Neuron (in vitro differentiated cells): ENCODE measurements at regions not wholly inside any gene's neighbourhood (a gene's known extent, or its start where the extent isn't known, plus 50 kb on each side); places are given as distances from the start of the nearest gene placed in this dataset.

Source experiments
- H2AFZ ChIP-seq: one replicate; pipeline ENCODE4 v1.6.1; 2013; ENCODE audit warnings: low read depth, mild to moderate bottlenecking, inconsistent platforms, low read length, moderate library complexity
- H3K27me3 ChIP-seq: one replicate; pipeline ENCODE4 v1.6.1; 2013; ENCODE audit warnings: low read length; ENCODE audit not compliant: insufficient read depth
- H3K36me3 ChIP-seq: one replicate; pipeline ENCODE4 v1.6.1; 2013; ENCODE audit warnings: low read length; ENCODE audit not compliant: insufficient read depth
- H3K4me1 ChIP-seq: one replicate; pipeline ENCODE4 v1.6.1; 2013; ENCODE audit warnings: low read length; ENCODE audit not compliant: insufficient read depth
- H3K4me3 ChIP-seq: 2 replicates; pipeline ENCODE4 v1.5.1; 2013; ENCODE audit warnings: mild to moderate bottlenecking, low read length, moderate library complexity
- H3K9me3 ChIP-seq: one replicate; pipeline ENCODE4 v1.6.1; 2013; ENCODE audit warnings: low read length

DNA sequence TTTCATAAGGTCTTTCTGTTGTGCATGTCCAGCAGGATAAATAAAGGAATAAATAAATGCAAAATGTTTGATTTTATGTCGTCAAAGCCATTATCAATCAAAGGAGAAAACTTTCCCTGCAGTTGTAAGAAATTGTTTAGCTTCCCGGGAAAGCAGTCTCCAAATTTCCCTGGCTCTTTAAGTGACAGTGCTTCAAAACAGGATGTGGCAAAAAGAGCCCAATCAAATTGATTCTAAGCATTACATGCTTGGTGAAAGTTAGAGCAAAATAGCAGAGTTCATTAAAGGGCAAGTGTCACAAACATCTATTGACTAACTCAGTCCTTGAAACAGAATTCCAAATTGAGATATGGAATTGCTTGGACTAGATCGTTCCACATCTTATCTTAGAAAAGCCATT lies 704.1 kb downstream of the PRELID2 start:
- Histone ChIP-seq H2AFZ (no peak overlapping the region), H3K4me3 (no peak overlapping the region), H3K9me3 (no peaks in the 10 kb centered on the region), H3K4me1 (peaks cover 15% of the 10 kb centered on the region), H3K27me3 (no peaks in the 10 kb centered on the region), H3K36me3 (no peaks in the 10 kb centered on the region)

DNA sequence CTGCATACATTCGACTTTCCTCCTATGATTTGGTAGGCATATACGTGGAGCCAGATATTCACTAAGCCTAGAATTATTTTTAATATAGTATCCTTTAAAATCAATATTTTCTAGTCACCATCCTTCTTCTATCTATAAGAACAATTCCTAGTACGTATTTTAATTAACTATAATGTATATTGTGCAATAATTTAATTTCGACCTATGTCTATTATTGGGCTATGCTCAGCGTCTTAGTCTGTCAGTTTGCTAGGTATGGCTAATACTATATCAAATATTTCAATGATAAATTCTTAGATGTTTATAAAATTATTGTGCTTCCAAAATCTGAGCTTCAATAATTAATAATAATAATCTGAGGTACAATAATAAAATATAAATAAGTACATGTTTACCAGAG lies 705.3 kb downstream of the PRELID2 start:
- H3K4me3 ChIP-seq = no peak overlapping the region
- no peaks in the 10 kb centered on the region for H3K27me3 ChIP-seq
- H2AFZ ChIP-seq = no peak overlapping the region
- peaks cover 15% of the 10 kb centered on the region for H3K4me1 ChIP-seq
- H3K9me3 ChIP-seq = no peaks in the 10 kb centered on the region
- H3K36me3 ChIP-seq = no peaks in the 10 kb centered on the region

DNA sequence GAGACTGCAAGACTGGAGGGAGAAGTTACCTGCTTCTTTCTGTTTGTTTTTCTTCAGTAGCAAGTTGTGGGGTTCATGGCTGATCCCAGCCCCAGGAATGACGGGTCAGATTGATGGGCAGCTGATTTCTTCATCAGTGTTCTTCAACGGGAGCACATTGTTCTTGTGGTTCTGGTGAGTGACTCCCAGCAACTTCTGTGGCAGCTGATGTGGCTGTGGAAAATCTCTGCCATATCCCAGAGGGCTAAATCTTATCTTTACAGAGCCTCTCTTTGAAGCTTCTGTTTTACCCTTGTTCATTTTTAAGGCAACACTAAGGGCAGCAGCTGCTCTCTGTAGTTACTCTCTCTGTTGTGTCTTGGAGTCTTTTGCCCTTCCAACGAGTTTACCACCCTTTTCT lies 710.3 kb downstream of the PRELID2 start:
- no peaks in the 10 kb centered on the region for H3K9me3 ChIP-seq
- no peak overlapping the region for H3K4me3 ChIP-seq
- no peaks in the 10 kb centered on the region for H3K4me1 ChIP-seq
- H3K27me3 ChIP-seq = no peaks in the 10 kb centered on the region
- no peaks in the 10 kb centered on the region for H3K36me3 ChIP-seq
- H2AFZ ChIP-seq = no peak overlapping the region

DNA sequence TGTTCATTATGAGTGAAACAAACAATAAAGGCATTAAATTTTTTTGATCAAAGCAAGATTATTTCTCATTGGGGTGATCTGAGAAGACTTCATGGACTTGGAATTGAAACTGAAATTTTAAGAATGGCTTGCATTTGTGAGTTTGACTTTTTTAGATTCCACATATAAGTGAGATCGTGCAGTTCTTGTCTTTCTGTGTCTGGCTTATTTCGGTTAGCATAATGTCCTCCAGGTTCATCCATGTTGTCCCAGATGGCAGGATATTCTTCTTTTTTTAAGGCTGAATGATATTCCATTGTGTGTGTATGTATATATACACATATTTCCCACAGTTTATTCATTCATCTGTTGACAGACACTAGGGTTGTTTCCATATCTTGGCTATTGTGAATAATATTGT lies 716.5 kb downstream of the PRELID2 start:
- H3K4me3 ChIP-seq = no peak overlapping the region
- H2AFZ ChIP-seq = no peak overlapping the region
- no peaks in the 10 kb centered on the region for H3K4me1 ChIP-seq
- no peaks in the 10 kb centered on the region for H3K36me3 ChIP-seq
- H3K27me3 ChIP-seq = no peaks in the 10 kb centered on the region
- H3K9me3 ChIP-seq = no peaks in the 10 kb centered on the region

DNA sequence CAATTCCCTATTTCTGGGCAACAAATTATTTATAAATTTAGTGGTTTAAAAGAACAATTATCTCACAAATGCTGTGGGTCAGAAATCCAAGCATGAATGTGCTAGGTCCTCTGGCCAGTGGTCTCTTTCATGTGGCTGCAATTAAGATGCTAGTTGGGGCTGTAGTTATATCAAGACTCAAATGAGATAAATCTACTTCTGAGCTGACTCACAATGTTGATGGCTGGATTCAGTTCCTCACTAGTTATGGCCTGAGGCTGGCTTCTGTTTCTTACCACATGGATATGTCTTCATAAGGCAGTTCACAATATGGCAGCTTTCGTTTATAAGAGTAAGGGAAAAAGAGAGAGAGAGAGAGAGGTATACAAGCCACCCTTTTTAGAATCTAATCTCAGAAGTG lies 717.0 kb downstream of the PRELID2 start:
- H2AFZ ChIP-seq = no peak overlapping the region
- H3K27me3 ChIP-seq = no peaks in the 10 kb centered on the region
- H3K9me3 ChIP-seq = no peaks in the 10 kb centered on the region
- no peak overlapping the region for H3K4me3 ChIP-seq
- no peaks in the 10 kb centered on the region for H3K4me1 ChIP-seq
- no peaks in the 10 kb centered on the region for H3K36me3 ChIP-seq

DNA sequence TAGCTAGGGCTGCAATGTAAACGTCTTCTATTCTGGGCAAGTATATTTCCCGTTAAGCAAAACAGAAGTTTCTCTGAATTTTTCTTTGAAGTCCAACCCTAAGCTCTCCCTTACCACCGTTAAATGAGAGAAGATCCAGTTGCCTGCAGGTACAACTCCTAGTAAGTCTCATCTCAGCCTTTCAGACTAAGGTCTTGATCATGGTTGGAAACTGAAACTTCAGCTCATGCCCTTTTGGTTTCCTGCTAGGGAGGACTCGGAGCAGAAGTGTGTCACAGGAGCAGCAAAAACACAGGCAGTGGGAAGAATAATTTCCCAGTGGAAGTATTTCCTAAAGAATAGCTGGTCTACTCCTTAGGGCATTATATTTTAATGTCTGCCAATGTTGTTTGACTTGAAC lies 717.9 kb downstream of the PRELID2 start:
- Histone ChIP-seq H3K36me3 (no peaks in the 10 kb centered on the region), H3K4me3 (no peak overlapping the region), H3K9me3 (no peaks in the 10 kb centered on the region), H3K4me1 (no peaks in the 10 kb centered on the region), H3K27me3 (no peaks in the 10 kb centered on the region), H2AFZ (no peak overlapping the region)

DNA sequence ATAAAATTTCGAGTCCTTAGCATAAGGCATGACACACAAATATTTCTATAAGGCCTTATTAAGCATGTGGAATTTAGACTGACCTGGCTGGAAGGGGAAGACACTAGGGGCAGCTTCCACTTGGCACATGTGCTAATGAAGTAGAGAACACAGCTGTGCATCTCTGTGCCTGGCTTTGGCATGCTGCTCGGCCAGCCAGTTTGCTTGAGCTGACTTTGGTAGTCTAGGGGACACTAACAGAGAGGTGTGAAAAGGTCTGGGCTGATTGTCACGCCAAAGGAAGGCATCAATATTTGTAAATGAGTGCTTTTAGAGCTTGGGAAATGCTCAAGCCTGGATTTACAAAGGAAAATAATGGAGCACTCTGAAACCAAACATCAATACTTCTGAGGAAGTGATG lies 723.7 kb downstream of the PRELID2 start:
- Histone ChIP-seq H3K4me3 (no peak overlapping the region), H3K4me1 (no peaks in the 10 kb centered on the region), H3K36me3 (no peaks in the 10 kb centered on the region), H3K27me3 (no peaks in the 10 kb centered on the region), H2AFZ (no peak overlapping the region), H3K9me3 (no peaks in the 10 kb centered on the region)

DNA sequence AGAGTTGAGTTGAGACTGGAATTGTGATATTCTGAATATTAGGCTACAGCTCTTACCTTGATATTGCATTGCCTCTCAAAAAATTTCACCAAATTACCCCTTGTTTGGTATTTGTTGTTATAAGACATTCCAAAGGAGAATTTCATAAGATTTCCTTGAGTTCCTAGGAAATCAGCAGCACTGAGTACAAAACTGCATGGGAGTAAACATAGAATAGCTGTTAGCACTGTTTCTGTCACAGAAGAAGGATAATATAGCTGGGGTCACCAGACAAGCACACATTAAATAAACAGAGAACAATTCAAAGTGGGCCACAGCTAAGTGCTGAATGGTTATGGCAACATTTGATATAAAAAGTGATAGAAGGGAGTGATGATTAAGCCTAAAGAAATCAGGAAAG lies 724.3 kb downstream of the PRELID2 start:
- H3K27me3 ChIP-seq = no peaks in the 10 kb centered on the region
- no peaks in the 10 kb centered on the region for H3K36me3 ChIP-seq
- no peak overlapping the region for H3K4me3 ChIP-seq
- H3K4me1 ChIP-seq = no peaks in the 10 kb centered on the region
- no peak overlapping the region for H2AFZ ChIP-seq
- H3K9me3 ChIP-seq = no peaks in the 10 kb centered on the region

DNA sequence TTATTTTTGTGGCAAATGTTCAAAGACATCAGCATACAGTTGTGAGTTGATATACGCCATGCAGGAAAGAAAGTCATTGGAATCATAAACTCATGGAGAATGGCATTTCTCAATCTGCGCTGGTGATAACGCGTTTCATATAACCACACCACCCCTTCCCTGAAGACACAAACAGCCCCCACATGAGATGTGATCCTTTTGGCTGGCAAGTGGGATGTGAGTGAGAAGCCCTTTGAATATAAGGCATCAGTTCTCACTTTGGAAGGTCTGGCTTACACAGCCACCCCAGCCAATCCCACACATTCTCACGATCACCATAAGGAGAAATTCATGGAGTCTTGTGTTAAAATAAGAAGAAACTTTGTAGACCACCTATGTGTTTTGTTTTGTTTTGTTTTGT lies 725.0 kb downstream of the PRELID2 start:
- H3K4me3 ChIP-seq = no peak overlapping the region
- no peaks in the 10 kb centered on the region for H3K9me3 ChIP-seq
- H3K4me1 ChIP-seq = no peaks in the 10 kb centered on the region
- no peaks in the 10 kb centered on the region for H3K36me3 ChIP-seq
- H3K27me3 ChIP-seq = no peaks in the 10 kb centered on the region
- no peak overlapping the region for H2AFZ ChIP-seq

DNA sequence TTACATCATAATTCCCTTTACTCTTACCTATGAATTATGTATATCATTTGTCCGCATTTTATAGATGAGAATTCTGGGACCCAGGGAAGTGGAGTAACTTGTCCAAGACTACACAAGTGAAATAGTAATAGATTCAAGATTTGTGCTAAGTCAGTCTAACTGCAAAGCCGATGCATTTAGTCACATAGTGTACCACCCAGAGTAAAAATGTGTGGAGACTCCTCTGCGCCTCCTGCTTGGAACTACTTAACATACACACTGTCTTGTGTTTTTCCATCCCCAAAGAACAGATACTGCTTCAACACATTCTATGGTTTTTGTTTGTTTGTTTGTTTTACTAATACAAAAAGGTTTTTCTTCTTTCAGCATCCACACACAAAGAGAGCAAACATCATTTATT lies 729.8 kb downstream of the PRELID2 start:
- Histone ChIP-seq H2AFZ (no peak overlapping the region), H3K4me3 (no peak overlapping the region), H3K4me1 (no peaks in the 10 kb centered on the region), H3K36me3 (no peaks in the 10 kb centered on the region), H3K9me3 (no peaks in the 10 kb centered on the region), H3K27me3 (no peaks in the 10 kb centered on the region)

DNA sequence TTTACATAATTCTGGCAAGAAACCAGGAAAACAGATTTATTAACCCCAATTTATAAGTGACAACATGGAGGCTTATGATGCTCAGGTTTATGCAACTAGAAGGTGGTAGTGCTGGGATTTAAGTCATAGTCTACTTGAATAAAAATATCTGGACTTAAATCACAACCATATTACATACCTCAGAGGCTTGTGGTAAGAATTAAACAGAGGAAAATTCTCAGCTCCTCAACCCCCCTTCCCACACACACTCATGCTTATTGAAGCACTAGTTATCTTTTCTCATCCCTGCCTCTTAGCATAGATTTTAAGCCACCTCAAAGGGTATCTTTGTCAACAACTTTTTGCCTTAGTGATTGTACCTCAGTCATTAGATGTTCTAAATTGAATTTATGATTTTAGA lies 731.0 kb downstream of the PRELID2 start:
- no peaks in the 10 kb centered on the region for H3K4me1 ChIP-seq
- no peak overlapping the region for H3K4me3 ChIP-seq
- no peaks in the 10 kb centered on the region for H3K9me3 ChIP-seq
- no peaks in the 10 kb centered on the region for H3K27me3 ChIP-seq
- H2AFZ ChIP-seq = no peak overlapping the region
- no peaks in the 10 kb centered on the region for H3K36me3 ChIP-seq

DNA sequence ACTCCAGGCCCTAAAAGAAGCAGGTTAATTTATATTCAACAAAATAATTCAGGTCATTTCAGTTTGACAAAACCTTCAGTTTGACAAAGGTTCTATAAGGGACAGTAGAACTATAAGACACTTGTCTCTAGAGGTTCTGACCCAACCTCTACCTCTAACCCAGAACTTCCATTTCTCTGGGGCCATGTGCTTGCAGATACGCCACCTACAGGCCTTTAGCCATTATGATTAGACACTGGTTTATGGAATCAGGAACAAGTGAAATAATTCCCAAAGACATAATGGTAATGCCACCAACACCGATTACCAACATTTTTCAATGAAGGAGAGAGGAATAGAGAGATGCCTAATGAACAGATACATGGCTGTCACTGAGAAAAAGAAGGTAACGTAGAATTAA lies 733.9 kb downstream of the PRELID2 start:
- Histone ChIP-seq H3K4me1 (no peaks in the 10 kb centered on the region), H2AFZ (no peak overlapping the region), H3K27me3 (no peaks in the 10 kb centered on the region), H3K9me3 (no peaks in the 10 kb centered on the region), H3K4me3 (no peak overlapping the region), H3K36me3 (no peaks in the 10 kb centered on the region)

DNA sequence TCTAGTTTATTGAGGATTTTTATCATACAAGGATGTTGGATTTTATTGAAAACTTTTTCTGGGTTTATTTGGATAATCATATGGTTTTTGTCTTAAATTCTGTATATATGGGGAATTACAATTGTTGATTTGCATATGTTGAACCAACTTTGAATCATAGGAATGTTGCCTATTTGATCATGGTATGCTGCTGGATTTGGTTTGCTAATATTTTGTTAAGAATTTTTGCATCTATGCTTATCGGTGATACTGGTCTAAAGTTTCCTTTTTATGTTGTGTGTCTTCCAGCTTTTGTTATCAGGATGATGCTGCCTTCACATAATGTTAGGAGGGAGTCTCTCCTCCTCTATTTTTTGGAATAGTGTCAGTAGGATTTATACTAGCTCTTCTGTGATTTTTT lies 745.0 kb downstream of the PRELID2 start:
- Histone ChIP-seq H3K36me3 (no peaks in the 10 kb centered on the region), H3K4me3 (no peak overlapping the region), H3K9me3 (no peaks in the 10 kb centered on the region), H3K27me3 (no peaks in the 10 kb centered on the region), H2AFZ (no peak overlapping the region), H3K4me1 (no peaks in the 10 kb centered on the region)

DNA sequence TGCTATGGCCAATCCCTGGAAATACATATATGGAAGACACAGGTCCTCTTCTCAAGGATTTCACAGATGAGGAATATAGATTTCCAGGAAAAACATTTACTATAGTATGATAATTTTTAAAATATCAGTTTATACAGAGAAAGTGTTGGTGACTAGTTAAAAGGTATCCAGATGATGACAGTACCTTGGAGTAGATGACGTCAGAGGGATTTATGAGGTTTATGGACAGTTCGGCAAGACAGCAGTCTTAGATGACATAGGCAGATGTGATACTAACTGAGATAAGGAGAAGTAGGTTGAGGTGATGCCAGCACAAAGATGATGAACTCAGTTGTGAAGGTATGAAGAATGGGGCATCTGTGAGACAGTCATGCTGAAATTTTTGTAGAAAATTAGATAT lies 750.3 kb downstream of the PRELID2 start:
- H3K9me3 ChIP-seq = no peaks in the 10 kb centered on the region
- H3K27me3 ChIP-seq = no peaks in the 10 kb centered on the region
- no peaks in the 10 kb centered on the region for H3K4me1 ChIP-seq
- H3K4me3 ChIP-seq = no peak overlapping the region
- H2AFZ ChIP-seq = no peak overlapping the region
- H3K36me3 ChIP-seq = no peaks in the 10 kb centered on the region
